C1 segment of cervical spinal cord (tissue), 14 donors: ENCODE measurements at regions not wholly inside any gene's neighbourhood (a gene's known extent, or its start where the extent isn't known, plus 50 kb on each side); places are given as distances from the start of the nearest gene placed in this dataset.

ENCODE experiments used
- DNase-seq, 14 donors: peaks; one replicate each; lab custom pipeline; 2025; lab: John Stamatoyannopoulos, UW

DNA sequence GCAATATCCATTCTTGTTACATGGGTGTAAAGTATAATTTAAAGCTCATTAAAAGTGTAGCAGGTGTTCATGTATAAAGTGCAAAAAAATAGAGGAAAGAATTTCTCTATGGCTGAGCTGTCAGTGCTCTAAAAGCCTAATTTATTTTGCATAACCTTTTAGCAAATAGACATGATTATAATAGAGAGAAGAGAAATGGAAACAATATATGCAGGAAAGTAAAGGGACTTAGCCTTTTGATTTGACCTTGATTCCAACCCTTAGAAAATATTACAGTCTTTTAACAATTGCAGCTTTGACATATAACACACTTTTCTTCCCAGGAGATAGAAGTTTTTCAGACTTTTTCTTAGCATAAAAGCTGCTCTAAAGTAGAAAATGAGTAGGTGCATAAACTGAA, 978.3 kb downstream of the PCDH18 start:
- DNase-seq, result no peak

DNA sequence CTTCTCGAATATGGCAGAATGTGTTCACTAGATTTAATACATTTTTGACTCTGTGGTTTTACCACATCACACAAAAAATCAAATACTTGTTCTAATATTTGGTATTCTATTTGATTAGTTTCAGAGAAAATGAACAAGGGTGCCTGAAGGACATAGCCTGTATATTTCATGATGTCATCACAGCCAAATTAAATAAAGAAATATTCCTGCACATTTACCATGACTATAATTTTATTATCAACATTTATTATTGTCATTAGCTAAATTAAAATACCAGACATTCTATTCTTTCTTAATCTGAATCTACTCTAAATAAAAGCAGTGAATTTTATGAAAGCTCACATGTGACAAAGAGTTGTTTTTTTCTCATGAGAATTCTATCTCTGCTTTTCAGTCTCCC, 980.5 kb downstream of the PCDH18 start:
- DNase-seq, result no peak

DNA sequence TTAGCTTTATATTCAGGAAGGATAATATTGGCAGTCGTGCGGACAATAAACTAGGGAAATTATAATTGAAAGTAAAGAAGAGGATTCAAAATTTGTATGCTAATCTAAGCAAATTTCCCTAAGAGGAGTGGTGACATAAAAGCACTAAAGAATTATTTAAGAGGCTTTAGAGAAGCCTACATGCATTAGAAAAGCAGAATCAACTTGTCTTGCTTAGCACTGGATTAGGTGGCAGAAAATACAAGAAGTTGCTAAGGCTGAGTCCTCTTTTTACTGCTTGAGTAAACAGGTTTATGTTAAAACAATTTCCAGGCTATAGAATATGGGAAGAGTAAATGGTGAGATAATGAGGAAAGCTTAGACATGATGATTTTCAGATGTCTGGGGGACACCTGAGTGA, 991.5 kb downstream of the PCDH18 start:
- DNase-seq, result no peak

DNA sequence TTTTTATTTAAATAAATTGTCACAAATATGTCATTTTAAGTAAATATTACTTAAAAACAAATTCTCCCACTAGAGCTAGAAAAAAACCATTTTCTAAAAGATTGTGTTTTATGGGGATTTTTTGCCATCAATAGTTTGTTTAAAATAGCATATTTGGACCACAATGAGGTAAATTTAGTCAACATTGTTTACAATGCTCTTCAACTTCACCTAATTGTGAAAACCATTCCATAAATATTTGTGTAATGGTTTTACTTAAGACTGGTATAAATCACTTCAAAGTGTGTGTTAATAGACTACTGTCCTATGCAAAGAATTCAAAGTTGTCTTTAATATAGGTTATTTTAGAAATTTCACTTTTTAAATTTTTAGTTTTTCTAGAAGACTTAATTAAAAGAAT, 1004.2 kb downstream of the PCDH18 start:
- DNase-seq, result no peak

DNA sequence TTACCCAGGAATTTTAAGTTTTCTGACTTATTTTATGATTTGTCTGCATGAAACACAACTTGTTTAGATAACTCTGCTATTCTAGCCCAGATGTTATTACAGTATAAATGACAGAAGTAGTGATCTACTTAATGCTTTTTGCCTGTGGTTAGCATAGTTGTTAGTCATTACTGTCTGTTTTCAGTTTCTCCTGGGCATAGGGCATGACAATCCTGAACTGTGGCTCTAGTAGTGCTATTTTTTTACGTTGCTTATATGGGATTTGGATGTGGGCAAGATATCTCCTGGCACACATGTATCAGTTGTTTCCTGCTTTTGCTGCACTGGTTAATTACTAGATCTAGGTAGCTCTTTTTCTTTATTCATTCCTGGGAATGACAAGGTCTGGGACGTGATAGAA, 1005.8 kb downstream of the PCDH18 start:
- no peak for DNase-seq

DNA sequence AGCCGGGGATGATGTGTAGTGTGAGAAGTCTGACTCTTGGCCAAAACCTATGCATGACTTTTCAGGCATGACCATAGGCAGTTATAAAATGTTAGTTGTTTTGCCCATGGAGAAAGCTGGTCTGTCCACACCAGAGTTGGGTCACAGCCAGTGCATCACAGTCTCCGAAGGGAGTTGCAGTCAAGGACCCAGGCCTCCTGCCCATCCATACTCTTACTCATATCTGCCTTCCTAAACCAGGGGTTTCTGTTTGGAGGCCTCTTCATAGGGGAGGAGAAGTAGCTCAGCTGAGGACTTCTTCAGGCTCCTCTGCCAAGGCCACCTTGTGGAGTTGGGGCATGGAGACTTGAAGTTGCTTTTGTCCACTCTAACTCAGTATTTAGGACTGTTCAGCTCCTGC, 1008.3 kb downstream of the PCDH18 start:
- no peak for DNase-seq

DNA sequence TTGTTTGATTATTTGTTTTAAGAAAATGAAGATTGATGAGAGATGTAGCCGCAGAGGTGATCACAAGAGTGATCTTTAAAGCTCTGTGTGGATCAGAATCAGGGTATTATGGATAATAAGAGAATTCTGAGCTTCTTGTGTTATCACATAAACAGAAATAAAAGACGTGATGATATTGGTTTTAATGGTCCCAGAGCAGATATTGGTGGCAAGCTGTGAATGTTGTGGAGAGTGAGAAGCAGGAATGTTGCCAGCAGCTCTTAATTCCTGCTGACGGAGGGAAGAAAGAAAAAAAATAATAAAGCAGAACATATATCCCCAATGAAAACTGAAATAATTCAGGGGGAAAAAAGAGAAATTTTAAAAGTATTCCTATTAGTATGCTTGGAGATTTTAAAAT, 1015.9 kb downstream of the PCDH18 start:
- no peak for DNase-seq

DNA sequence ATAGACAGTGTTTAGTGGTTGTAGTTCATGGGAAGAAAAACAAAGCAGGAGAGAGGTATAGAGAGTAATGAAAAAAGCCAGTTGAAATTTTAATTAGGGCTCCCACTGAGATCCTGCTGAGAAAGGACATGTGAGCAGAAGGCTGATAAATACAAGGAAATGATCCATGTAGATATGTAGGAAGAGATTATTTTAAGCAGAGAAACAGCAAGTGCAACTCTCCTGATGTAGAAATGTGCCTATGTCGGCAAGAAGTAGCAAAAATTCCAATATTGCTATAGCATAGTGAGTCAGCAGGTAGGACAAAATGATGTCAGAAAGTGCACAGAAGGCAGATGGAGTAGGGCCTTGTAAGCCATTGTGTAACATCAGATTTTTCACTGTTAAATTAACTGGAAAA, 1027.3 kb downstream of the PCDH18 start:
- DNase-seq, result no peak

DNA sequence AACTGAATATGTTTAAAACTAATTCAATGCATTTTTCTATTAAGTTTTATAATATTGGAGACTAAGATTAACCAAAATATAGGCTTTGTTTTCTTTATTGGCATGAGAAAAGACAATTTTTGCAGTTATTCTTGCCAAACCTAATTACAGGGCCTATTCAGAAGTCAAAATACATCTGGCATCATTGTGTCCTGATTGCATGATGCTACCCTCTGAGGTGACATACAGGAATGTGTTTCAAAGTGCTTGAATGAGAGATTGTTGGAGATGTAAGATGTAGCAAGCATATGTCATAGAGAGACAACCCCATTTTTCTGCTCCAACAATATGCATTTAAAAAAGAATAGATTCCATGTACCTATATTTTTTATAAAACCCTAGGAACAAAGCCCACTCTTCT, 1036.4 kb downstream of the PCDH18 start:
- no peak for DNase-seq

DNA sequence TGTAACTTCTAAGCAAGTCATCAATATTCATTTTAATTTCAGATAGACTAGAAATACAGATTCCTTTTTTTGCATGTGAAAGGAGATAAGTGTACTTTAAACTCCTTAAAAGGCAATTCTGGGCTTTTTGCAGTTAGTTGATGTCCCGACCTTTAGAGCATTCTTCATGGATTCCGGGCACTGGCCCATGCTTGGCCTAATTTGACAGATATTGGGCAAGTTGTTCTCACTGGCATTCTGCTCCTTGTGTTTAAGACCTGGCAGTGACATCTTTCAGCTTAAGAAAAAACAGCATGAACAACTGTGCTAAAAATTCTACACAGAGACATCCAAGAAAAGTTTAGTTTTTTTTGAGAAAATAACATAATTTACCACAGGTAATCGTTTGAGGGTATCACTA, 1037.2 kb downstream of the PCDH18 start:
- DNase-seq, result peak in 3 of 14 donors; percentile 7 to 41 (median 24)

DNA sequence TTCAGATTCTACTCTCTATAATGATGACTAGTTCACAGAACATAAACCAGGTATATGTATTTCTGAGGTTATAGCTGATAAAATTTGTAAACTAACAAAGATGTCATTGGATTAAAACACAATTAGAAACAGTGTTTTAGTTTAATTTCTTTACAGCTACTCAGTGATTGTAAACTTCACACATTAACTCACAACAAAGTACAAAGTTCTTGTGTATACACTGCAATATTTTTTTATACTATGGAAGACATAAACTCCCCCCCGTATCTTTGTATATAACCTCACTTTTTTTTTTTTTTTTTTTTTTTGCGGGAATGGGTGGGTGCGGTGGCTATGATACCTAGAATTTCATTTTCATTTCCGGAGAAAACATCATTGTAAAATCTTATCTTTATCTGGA, 1043.2 kb downstream of the PCDH18 start:
- DNase-seq, result no peak

DNA sequence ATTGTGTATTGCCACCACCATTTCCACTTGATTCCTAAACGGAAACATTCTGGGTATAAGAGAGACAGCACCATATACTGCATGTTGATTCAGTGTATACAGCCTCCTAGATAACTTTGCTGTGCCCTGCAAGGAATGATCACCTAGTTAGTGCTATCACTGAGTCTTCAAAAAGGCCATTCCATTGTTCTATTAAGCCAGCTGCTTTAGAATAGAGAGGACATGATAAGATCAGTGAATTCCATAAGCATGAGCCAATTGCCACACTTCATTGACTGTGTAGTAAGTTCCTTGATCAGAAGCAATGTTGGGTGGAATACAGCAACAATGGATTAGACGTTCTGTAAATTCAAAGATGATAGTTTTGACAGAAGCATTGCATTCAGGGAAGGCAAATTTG, 1047.3 kb downstream of the PCDH18 start:
- no peak for DNase-seq

DNA sequence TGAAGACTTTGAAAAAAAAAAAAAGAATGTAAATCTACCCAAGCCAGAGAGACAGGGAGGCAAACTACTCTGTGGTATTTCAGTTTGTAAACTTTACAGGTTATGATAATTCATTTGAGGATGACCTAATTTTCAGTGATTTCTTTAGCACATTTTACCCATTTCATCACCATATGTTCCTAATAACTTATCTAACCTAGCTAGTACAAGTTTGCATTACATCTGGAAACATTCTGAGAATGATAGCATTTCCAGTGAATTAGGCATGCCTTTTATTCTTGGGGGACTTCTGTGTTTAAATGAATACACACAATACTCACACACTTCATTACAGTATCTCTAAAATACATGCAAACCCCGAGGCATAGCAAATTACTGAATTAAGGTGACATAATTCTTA, 1055.5 kb downstream of the PCDH18 start:
- no peak for DNase-seq

DNA sequence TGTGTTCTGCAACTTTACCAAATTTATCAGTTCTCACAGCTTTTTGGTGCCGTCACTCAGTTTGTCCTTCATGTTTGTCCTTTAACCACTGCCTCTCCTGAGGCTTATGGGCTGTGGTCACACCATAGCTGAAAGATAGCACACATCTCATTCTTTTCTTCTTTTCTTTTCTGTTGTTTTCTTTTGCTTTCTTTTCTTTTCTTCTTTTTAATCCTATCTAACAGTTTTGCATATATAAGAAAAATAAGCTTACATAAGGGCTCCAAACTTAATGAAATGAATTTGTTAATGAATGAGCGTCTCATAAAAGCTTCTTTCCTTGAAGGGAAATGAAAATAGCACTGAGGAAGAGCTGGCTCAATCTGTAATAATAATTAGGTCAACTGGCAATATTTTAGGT, 1061.2 kb downstream of the PCDH18 start:
- DNase-seq, result no peak

DNA sequence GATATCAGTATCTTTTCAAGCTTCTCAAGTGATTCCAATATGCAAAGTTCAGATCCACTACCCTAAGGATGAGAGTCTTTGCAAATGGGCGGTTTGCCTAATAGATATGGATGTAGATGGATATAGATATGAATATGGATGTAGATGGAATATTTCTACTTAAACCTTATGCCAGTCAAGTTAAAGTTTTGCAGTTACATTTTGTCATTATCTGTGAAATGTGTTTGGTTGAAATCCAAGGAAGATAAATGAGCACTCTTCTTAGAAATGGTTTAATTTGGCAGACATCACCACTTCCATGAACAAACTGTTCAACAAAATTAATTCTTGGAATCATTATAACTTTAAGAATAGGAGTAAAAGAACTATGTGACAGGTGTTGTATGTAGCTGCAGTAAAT, 1066.6 kb downstream of the PCDH18 start:
- DNase-seq, result no peak

DNA sequence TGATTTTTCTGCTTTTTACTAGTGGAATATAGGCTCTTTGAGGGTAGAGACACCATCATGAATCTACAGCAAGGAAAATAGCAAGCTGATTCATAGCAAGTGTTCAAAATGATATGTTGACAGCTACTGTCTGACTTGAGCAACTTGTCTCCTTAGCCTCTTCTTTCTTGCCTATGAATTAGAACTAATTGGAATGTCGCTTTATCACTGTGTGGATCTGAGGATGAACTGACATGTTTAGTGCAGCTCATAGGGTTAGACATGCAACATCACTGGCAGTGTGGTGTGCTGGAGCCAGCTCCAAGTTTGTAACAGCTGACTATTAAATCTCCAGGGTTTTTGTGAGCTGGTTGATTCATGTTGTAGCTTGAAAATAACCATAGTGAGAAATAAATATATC, 1068.4 kb downstream of the PCDH18 start:
- no peak for DNase-seq

DNA sequence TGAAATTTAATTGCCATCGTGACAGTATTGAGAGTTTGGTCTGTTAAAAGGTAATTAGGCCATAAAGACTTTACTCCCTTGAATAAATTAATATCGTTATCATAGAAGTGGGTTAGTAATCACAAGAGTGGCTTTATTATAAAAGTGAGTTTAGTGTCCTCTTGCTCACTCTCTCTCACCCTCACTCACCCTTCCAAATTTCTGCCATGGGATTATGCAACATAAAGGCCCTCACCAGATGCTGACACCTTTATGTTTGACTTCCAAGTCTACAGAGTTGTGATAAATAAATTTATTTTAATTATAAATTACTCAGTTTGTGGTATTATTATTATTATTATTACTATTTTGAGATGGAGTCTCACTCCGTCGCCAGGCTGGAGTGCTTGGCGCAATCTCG, 1070.8 kb downstream of the PCDH18 start:
- no peak for DNase-seq

DNA sequence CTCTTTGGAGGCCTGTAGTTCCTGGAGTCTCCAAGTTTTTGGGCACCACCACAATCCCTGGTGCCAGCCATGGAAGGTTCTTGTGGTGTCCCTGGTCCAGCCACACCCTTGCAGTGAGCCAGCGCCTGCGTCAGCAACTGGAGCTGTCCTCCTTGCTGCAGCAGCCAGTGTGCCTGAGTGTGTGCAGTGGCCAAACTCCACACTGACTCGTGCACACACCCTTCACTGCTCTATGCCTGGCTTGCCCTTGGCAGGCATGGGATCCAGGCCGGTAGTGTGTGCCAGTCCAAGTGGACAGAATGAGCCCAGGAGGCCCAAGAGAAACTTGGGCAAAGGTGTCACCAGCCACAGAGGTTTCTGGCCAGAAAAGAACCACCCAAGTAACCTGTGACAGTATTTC, 1074.0 kb downstream of the PCDH18 start:
- no peak for DNase-seq

DNA sequence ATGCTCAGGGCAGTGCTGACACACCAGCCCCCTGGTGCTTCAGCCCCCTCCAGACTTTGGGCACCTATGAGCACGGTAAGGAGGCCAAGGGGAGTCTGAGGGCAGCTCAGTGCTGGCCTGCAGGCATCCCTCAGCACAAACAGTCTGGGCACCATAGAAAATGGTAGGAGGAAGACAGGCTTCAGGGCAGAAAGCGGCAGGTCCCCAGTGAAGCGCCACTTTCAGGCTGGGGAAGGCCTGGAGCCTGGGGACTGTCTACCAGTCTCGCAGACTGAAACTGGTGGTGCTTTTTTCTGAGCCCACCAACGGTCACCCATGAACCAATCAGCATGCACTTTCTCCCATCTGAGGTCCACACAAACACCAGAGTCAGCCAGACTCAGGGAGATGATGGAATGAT, 1074.7 kb downstream of the PCDH18 start:
- DNase-seq, result no peak

DNA sequence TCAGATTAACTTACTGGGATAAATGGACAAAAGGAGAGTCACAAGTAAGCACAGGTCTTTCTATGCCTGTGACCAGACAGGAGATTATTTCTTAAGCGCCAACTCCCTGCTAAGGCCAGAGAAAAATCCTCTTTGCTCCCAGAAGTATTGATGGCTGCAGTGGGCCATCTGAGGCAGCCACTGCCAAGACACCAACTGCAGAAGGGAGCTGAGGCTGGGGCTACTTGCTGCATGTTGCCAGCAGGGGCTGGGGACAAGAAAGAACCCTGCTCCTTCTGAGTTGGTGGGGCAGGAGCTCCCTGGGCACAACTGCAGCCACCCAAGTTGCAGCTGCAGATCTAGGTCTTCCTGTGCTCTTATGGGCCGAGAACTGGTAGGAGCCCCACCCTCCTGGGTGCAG, 1075.3 kb downstream of the PCDH18 start:
- DNase-seq, result no peak

DNA sequence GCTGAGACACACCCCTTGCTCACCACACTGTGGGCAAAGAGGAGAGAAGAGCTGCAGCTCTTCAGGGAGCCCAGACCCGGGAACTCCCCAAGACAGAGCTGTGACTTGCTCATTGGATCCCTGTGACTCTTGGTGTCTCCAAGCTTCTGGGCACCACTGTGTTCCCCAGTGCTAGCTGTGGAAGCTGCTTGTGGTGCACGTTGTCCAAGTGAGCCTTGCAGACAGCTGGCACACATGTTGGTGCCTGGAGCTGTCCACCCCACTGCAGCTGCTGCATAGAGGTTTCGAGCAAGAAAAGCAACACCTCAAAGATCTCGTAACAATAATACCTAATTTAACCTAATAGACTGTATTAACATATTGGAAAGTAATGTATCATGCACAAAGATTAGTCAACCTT, 1089.3 kb downstream of the PCDH18 start:
- DNase-seq, result no peak

DNA sequence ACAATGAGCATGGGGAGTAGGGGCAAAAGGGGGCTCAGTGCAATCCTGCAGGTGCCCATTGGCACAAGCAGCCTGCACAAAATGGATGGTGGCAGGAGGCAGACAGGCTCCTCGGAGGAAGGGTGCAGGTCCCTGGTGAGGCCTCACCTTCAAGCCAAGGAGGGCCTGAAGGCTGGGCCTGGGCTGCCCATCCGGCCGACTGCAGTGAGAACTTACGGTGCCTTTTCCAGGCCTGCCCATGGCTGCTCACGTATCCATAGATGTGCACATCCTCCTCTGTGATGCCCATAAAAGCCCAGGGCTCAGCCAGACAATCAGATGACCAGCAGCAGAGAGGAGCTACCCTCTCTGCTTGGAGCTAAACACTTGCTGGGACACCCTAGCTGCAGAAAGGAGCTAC, 1089.8 kb downstream of the PCDH18 start:
- DNase-seq, result no peak

DNA sequence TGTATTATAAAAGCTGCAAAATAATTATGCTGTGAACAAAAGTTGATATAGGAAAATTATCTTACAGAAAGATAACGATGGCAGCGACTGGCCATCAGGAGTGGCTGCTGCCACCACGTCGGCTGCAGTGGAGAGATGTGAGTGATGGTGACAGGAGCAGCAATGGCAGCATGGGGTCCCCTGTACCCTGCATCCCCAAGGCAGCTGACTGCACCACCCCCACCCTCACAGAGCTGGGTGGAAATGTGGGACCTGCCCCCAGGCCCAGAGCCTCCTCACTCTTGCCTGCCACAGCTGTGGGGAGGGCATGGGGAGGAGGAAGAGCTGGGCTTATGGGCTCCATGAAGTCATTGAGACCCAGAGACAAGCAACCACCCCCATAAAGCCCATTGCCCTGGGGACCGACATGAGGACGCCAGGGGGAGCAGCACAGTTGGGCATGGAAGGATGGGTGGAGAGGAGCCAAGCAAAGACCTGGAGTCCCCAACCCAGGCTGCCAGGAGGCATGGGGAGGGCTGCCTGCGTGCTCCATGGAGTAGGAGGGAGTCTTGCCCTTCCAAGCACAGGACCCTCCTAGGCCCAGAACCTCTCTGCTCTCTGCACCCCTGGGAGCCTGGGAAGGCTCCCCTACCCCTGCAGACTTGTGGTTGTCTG, 1090.5 kb downstream of the PCDH18 start:
- DNase-seq, result no peak

DNA sequence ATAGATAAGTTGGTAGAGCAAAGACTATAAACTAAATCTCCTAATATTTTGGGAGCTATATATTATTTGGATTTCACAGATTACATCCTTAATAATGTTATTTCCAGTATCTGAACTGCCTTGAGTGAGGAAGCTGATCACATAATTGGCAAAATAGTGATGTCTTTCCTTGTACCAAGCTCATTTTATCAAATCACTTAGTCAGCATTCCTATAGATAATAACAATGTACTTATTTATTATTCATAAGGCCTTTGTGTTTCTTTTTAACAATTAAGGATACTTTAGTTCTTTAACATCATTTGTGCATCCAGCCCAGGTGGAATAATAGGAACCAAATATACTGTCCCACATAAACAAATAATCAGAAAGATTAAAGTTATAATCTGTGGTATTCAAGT, 1093.6 kb downstream of the PCDH18 start:
- no peak for DNase-seq
